Esophagus squamous epithelium (tissue), 5 donors: ENCODE measurements at regions not wholly inside any gene's neighbourhood (a gene's known extent, or its start where the extent isn't known, plus 50 kb on each side); places are given as distances from the start of the nearest gene placed in this dataset.

Source experiments
- DNase-seq: peaks from one replicate; lab custom pipeline; 2025; lab: John Stamatoyannopoulos, UW
- H3K27ac ChIP-seq, 4 donors: fragments of 200-600 bp; sonication (generic); one replicate each; pipeline ENCODE4 v1.5.1; 2016 to 2019; ENCODE audit warnings: mild to moderate bottlenecking in 1 of 4
- H3K27me3 ChIP-seq, 4 donors: fragments of 200-600 bp; sonication (generic); 1 replicate in 3 of 4; 2 replicates in 1 of 4; pipeline versions ENCODE4 v1.5.1 to v1.6.0; 2017 to 2021; ENCODE audit warnings: antibody characterized with exemption in 1 of 4
- H3K36me3 ChIP-seq, 3 donors: fragments of 200-600 bp; sonication (generic); one replicate each; pipeline ENCODE4 v1.5.1; 2016 to 2019
- H3K4me1 ChIP-seq, 3 donors: fragments of 200-600 bp; sonication (generic); one replicate each; pipeline ENCODE4 v1.5.1; 2017 to 2019
- H3K4me3 ChIP-seq, 4 donors: fragments of 200-600 bp; sonication (generic); 1 replicate in 3 of 4; 2 replicates in 1 of 4; pipeline ENCODE4 v1.5.1; 2016 to 2019; ENCODE audit warnings: mild to moderate bottlenecking in 2 of 4, moderate library complexity in 1 of 4
- H3K9me3 ChIP-seq, 3 donors: fragments of 200-600 bp; sonication (generic); one replicate each; pipeline ENCODE4 v1.5.1; 2016 to 2019
- POLR2A ChIP-seq, 4 donors: fragments of 450-650 bp; IDR thresholded peaks; one replicate each; pipeline ENCODE4 v1.6.1; 2017; ENCODE audit warnings: antibody characterized with exemption in 4 of 4, mild to moderate bottlenecking in 4 of 4, moderate library complexity in 3 of 4
- WGBS, 2 donors: methylation state at CpG; one replicate each; pipeline ENCODE4 v1.1.5; 2018; 5-methylcytosine and 5-hydroxymethylcytosine counted together
- intact Hi-C: fragments of 100-400 bp; cut with DNase I; formaldehyde crosslinking; loops from one replicate; pipeline ENCODE4 v1.15.0; 2022
- TF ChIP-seq, protein P1 (sequence below), 6 experiments: fragments of 450-650 bp in 4 of 6; fragments of 200-600 bp in 2 of 6; sonication (generic) in 2 of 6; IDR thresholded peaks; one replicate each; pipeline ENCODE4 v1.5.1; 2016 to 2019; ENCODE audit warnings: antibody characterized with exemption in 6 of 6, mild to moderate bottlenecking in 4 of 6, moderate library complexity in 4 of 6
- donor health status: DM: yes; HTN: yes; CAD: no.

DNA sequence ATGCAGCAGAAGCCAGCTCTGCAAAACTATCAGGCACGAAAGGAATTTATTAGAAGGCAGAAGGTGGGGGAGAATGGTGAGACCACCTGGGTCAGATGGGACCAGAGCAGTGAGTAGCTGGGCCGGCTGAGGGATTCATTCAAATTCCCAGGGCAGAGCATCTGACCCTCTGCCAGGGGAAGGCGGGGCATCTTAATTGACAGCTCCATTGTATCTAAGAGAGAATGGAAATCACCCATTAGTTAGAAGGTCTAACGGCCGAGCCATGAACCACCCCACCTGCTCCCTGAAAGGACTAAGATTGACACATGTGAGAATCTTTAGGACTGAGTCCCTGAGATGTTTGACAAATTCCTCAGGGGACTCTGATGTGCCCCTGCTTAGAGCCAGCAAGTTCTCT is 83.7 kb downstream of the PHETA1 start:
- H3K9me3 ChIP-seq = peaks cover 0 to 6% (median 0%) of the 10 kb centered on the region in 3 donors
- no peak overlapping the region for H3K4me3 ChIP-seq
- H3K4me1 ChIP-seq = no peaks in the 10 kb centered on the region
- DNase-seq = no peak
- intact Hi-C loops = no loop called here
- H3K27me3 ChIP-seq = peaks cover 0 to 21% (median 0%) of the 10 kb centered on the region in 4 donors
- no peaks in the 10 kb centered on the region for H3K36me3 ChIP-seq
- TF ChIP-seq, protein P1, sequence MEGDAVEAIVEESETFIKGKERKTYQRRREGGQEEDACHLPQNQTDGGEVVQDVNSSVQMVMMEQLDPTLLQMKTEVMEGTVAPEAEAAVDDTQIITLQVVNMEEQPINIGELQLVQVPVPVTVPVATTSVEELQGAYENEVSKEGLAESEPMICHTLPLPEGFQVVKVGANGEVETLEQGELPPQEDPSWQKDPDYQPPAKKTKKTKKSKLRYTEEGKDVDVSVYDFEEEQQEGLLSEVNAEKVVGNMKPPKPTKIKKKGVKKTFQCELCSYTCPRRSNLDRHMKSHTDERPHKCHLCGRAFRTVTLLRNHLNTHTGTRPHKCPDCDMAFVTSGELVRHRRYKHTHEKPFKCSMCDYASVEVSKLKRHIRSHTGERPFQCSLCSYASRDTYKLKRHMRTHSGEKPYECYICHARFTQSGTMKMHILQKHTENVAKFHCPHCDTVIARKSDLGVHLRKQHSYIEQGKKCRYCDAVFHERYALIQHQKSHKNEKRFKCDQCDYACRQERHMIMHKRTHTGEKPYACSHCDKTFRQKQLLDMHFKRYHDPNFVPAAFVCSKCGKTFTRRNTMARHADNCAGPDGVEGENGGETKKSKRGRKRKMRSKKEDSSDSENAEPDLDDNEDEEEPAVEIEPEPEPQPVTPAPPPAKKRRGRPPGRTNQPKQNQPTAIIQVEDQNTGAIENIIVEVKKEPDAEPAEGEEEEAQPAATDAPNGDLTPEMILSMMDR (IDR thresholded peaks at IDR 0.05) = no peak
- TF ChIP-seq POLR2A (IDR thresholded peaks at IDR 0.05) = no peak
- 36% methylated on average over 5 of the region's 5 CpGs; no CpG with 5 or more reads in 1 of the 2 donors for WGBS, 2 donors
- H3K27ac ChIP-seq = no peak overlapping the region

DNA sequence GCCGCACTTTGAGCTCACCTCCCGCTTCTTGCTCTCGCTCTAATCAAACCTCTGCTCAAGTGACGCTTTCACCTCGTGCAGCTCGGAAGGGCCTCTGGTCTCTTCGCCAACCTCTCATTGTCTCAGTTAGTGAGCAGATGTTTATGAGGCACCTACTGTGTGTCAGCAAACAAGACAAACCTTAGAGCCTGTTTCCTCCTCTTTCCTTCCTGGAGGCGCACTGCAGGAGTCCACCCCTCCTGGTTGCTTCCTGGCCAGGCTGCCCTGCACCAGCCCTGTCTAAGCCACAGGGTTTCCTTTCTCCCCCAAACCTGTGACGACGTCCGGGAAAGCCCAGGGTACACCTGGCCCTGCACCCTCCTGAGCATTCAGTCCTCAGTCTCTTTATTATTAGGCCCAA is 84.2 kb downstream of the PHETA1 start:
- Histone ChIP-seq H3K36me3 (no peaks in the 10 kb centered on the region), H3K27ac (no peak overlapping the region), H3K27me3 (peaks cover 0 to 26% (median 0%) of the 10 kb centered on the region in 4 donors), H3K9me3 (peaks cover 0 to 6% (median 0%) of the 10 kb centered on the region in 3 donors), H3K4me3 (no peak overlapping the region), H3K4me1 (no peaks in the 10 kb centered on the region)
- intact Hi-C loops = no loop called here
- DNase-seq = no peak
- 68 to 74% methylated on average over 11 of the region's 11 CpGs for WGBS, 2 donors
- no peak for TF ChIP-seq POLR2A (IDR thresholded peaks at IDR 0.05)
- TF ChIP-seq, protein P1 (IDR thresholded peaks at IDR 0.05) = no peak

DNA sequence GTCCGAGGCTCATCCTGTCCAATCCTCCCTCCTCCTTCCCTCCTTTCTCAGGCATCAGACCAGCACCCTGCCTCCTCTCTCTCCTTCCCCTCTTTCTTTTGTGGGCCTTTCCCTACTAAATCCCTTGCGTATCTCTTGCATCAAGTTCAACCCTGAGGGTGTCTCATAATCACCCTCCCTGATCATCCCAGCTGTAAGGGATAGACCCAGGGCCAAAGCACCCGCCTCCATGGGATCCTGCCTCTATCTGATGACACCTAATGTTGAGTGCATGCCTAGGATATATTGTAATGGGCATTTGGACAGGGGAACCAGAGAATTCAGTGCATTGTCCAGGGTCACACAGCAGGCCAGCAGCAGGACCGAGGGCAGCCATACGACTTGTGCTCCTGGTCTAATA is 84.9 kb downstream of the PHETA1 start:
- Histone ChIP-seq H3K27me3 (peaks cover 0 to 34% (median 0%) of the 10 kb centered on the region in 4 donors), H3K9me3 (peaks cover 0 to 6% (median 0%) of the 10 kb centered on the region in 3 donors), H3K27ac (no peak overlapping the region), H3K36me3 (no peaks in the 10 kb centered on the region), H3K4me3 (no peak overlapping the region), H3K4me1 (no peaks in the 10 kb centered on the region)
- 70 to 73% methylated on average over 3 to 5 of the region's 5 CpGs for WGBS, 2 donors
- no peak for DNase-seq
- intact Hi-C loops = no loop called here
- TF ChIP-seq POLR2A (IDR thresholded peaks at IDR 0.05) = no peak

DNA sequence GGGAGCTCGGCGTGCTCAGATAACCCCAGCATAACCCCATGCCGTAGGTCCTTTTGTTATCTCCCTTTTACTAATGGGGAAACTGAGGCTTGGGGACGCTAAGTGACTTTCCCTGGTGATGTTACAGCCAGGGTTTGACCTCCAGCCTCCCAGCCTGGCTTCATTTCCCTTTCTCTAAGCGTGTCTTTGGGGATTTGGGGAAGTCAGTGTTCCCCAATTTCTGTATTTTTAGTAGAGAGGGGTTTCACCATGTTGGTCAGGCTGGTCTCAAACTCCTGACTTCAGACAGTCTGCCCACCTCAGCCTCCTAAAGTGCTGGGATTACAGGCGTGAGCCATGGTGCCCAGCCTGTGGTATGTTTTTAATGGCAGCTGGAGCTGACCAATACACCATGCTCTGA is 85.4 kb downstream of the PHETA1 start:
- no peaks in the 10 kb centered on the region for H3K36me3 ChIP-seq
- H3K4me3 ChIP-seq = no peak overlapping the region
- H3K4me1 ChIP-seq = no peaks in the 10 kb centered on the region
- 68 to 79% methylated on average over 6 of the region's 6 CpGs for WGBS, 2 donors
- H3K27ac ChIP-seq = no peak overlapping the region
- TF ChIP-seq POLR2A (IDR thresholded peaks at IDR 0.05) = no peak
- TF ChIP-seq, protein P1 (IDR thresholded peaks at IDR 0.05) = no peak
- no peak for DNase-seq
- intact Hi-C loops = no loop called here
- peaks cover 0 to 38% (median 0%) of the 10 kb centered on the region in 4 donors for H3K27me3 ChIP-seq
- H3K9me3 ChIP-seq = peaks cover 0 to 6% (median 0%) of the 10 kb centered on the region in 3 donors

DNA sequence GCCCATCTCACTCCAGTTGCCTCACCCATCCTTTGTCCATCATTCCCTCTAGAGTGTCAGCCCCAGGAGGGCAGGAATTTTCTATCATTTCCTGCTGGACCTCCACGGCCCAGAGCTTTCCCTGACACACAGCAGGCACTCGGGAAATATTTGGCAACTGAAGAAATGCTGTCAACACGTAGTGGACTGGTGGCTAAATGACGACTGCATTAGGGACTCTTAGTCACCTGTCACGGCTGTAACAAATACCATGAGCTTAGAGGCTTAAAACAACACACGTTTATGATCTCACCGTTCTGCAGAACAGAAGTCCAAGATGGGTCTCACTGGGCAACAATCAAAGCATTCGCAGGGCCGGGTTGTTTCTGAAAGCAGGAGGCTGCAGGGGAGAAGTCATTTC is 91.3 kb downstream of the PHETA1 start:
- intact Hi-C loops = no loop called here
- TF ChIP-seq POLR2A (IDR thresholded peaks at IDR 0.05) = no peak
- TF ChIP-seq, protein P1 (IDR thresholded peaks at IDR 0.05) = no peak
- Histone ChIP-seq H3K4me3 (no peak overlapping the region), H3K9me3 (peaks cover 0 to 6% (median 0%) of the 10 kb centered on the region in 3 donors), H3K27ac (no peak overlapping the region), H3K4me1 (no peaks in the 10 kb centered on the region), H3K36me3 (no peaks in the 10 kb centered on the region), H3K27me3 (peaks cover 0 to 84% (median 0%) of the 10 kb centered on the region in 4 donors)
- DNase-seq = no peak
- WGBS, 2 donors = 45 to 46% methylated on average over 7 to 9 of the region's 9 CpGs

DNA sequence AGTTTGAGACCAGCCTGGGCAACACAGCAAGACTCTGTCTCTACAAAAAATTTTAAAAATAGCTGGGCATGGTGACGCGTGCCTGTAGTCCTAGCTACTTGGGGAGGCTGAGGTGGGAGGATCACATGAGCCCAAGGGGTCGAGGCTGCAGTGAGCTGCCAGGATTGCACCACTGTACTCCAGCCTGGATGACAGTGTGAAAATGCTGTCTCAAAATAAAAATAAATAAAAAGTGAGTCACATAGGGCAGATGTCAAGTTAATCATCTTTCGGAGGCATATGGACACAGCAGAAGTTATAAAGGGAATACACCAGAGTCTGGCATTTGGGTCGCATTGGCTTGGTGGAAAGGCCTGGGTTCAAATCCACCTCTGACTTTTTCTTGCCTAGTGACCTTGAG is 92.7 kb downstream of the PHETA1 start:
- H3K4me3 ChIP-seq = no peak overlapping the region
- H3K27ac ChIP-seq = no peak overlapping the region
- DNase-seq = no peak
- H3K9me3 ChIP-seq = peaks cover 0 to 4% (median 0%) of the 10 kb centered on the region in 3 donors
- intact Hi-C loops = no loop called here
- H3K4me1 ChIP-seq = no peaks in the 10 kb centered on the region
- peaks cover 0 to 90% (median 0%) of the 10 kb centered on the region in 4 donors for H3K27me3 ChIP-seq
- no peaks in the 10 kb centered on the region for H3K36me3 ChIP-seq
- 74 to 75% methylated on average over 5 of the region's 5 CpGs for WGBS, 2 donors
- TF ChIP-seq POLR2A (IDR thresholded peaks at IDR 0.05) = no peak
- TF ChIP-seq, protein P1 (IDR thresholded peaks at IDR 0.05) = no peak
